Thyroid gland (tissue), 4 donors: ENCODE measurements at regions not wholly inside any gene's neighbourhood (a gene's known extent, or its start where the extent isn't known, plus 50 kb on each side); places are given as distances from the start of the nearest gene placed in this dataset.

Experiments
- POLR2A ChIP-seq, 2 donors: fragments of 450-650 bp; IDR thresholded peaks; one replicate each; pipeline ENCODE4 v1.6.1; 2017; ENCODE audit warnings: antibody characterized with exemption in 2 of 2, mild to moderate bottlenecking in 2 of 2, moderate library complexity in 1 of 2
- TF ChIP-seq, protein P1 (sequence below), 6 experiments: fragments of 200-600 bp in 3 of 6; fragments of 450-650 bp in 3 of 6; sonication (generic) in 3 of 6; IDR thresholded peaks; one replicate each; pipeline ENCODE4 v1.5.1; 2016 to 2019; ENCODE audit warnings: antibody characterized with exemption in 6 of 6, mild to moderate bottlenecking in 2 of 6, inconsistent platforms in 1 of 6, moderate library complexity in 1 of 6

- TF ChIP-seq, protein P1, sequence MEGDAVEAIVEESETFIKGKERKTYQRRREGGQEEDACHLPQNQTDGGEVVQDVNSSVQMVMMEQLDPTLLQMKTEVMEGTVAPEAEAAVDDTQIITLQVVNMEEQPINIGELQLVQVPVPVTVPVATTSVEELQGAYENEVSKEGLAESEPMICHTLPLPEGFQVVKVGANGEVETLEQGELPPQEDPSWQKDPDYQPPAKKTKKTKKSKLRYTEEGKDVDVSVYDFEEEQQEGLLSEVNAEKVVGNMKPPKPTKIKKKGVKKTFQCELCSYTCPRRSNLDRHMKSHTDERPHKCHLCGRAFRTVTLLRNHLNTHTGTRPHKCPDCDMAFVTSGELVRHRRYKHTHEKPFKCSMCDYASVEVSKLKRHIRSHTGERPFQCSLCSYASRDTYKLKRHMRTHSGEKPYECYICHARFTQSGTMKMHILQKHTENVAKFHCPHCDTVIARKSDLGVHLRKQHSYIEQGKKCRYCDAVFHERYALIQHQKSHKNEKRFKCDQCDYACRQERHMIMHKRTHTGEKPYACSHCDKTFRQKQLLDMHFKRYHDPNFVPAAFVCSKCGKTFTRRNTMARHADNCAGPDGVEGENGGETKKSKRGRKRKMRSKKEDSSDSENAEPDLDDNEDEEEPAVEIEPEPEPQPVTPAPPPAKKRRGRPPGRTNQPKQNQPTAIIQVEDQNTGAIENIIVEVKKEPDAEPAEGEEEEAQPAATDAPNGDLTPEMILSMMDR (IDR thresholded peaks at IDR 0.05) = no peak
- no peak for TF ChIP-seq POLR2A (IDR thresholded peaks at IDR 0.05)
Measured at GRCh38 chr5:171712616-171713015, 73.0 kb upstream of the SMIM23 start.
